ENCODE measurements at regions not wholly inside any gene's neighbourhood (a gene's known extent, or its start where the extent isn't known, plus 50 kb on each side); places are given as distances from the start of the nearest gene placed in this dataset.

DNA sequence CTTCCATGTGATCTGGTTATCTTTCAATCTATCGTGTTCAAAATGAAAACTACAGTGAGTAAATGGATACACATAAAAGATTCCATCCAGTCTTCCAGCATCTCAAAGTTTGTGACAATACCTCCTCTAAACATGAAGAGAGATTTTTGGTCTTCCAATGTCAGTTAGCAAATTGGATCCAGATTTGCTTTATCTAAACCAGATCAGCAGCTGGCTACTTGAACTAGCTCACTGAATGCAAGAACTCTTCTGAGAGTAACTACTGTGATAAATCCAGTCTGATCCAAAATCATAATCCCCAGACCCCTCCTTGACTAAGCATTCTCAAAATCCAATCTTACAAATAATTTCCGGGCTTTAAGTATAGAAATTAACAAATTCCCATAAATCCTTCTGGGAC is 2177.9 kb upstream of the C9orf72 start:
- TF ChIP-seq, protein P1, sequence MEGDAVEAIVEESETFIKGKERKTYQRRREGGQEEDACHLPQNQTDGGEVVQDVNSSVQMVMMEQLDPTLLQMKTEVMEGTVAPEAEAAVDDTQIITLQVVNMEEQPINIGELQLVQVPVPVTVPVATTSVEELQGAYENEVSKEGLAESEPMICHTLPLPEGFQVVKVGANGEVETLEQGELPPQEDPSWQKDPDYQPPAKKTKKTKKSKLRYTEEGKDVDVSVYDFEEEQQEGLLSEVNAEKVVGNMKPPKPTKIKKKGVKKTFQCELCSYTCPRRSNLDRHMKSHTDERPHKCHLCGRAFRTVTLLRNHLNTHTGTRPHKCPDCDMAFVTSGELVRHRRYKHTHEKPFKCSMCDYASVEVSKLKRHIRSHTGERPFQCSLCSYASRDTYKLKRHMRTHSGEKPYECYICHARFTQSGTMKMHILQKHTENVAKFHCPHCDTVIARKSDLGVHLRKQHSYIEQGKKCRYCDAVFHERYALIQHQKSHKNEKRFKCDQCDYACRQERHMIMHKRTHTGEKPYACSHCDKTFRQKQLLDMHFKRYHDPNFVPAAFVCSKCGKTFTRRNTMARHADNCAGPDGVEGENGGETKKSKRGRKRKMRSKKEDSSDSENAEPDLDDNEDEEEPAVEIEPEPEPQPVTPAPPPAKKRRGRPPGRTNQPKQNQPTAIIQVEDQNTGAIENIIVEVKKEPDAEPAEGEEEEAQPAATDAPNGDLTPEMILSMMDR (IDR thresholded peaks at IDR 0.05): no peak
- TF ChIP-seq POLR2A (IDR thresholded peaks at IDR 0.05): no peak
